ENCODE measurements at regions not wholly inside any gene's neighbourhood (a gene's known extent, or its start where the extent isn't known, plus 50 kb on each side); places are given as distances from the start of the nearest gene placed in this dataset.
"Not testable (repeated sequence)": the region's sequence is repeated elsewhere in the genome, so short reads cannot be mapped to it uniquely, and the experiment has no call there.

DNA sequence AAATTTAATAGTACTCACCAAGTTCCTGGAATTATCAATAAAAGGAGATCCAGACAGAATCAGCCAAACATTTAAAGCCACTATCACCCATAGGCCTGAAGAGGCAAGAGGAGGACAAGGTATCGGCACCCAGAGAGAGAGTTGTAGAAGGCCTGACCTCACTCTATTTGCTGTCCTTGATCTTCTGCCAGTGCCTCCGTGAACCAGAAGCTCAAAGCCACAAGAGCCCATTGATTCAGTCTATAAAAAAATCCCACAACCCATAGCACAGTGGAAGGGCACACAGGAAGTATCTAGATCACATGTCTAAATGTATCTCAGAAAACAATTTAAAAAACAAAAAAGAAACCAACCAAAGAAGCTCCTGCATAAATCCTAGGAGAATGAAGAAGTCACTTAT is 68.6 kb upstream of the FAM174B start:
- no peak overlapping the region for H3K4me3 ChIP-seq (ENCODE audit: low read depth, low read length)
- no peaks in the 10 kb centered on the region for H3K36me3 ChIP-seq (ENCODE audit: control insufficient read depth, insufficient read depth, low read length)
- TF ChIP-seq, protein P1, sequence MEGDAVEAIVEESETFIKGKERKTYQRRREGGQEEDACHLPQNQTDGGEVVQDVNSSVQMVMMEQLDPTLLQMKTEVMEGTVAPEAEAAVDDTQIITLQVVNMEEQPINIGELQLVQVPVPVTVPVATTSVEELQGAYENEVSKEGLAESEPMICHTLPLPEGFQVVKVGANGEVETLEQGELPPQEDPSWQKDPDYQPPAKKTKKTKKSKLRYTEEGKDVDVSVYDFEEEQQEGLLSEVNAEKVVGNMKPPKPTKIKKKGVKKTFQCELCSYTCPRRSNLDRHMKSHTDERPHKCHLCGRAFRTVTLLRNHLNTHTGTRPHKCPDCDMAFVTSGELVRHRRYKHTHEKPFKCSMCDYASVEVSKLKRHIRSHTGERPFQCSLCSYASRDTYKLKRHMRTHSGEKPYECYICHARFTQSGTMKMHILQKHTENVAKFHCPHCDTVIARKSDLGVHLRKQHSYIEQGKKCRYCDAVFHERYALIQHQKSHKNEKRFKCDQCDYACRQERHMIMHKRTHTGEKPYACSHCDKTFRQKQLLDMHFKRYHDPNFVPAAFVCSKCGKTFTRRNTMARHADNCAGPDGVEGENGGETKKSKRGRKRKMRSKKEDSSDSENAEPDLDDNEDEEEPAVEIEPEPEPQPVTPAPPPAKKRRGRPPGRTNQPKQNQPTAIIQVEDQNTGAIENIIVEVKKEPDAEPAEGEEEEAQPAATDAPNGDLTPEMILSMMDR (IDR thresholded peaks at IDR 0.05; ENCODE audit: insufficient read depth, low read depth, low read length), result no peak
- ChIA-PET POLR2A (no interaction called here), CTCF (no interaction called here)
- no peak for DNase-seq (ENCODE audit: low read depth)
- H3K27me3 ChIP-seq (ENCODE audit: control insufficient read depth, insufficient read depth, low read length), result no peaks in the 10 kb centered on the region

DNA sequence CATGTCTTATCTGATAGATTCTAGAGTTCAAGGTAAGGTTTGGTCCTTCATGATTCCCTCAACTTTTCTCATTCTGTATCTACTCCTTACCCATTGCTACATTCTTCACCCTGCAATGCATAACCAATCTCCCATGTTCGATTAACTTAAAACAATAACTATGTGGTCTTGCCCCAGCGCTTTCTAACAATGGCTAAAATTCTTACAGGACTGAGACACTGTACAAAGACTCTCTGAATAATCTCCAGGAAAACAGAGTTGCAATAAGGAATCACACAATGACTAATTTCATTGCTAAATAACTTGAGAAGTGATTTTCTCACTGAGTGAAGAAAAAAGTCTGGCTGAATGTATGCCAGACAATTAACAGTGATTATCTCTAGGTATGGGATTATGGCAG is 69.6 kb upstream of the FAM174B start:
- DNase-seq (ENCODE audit: low read depth), result no peak
- H3K36me3 ChIP-seq (ENCODE audit: control insufficient read depth, insufficient read depth, low read length), result no peaks in the 10 kb centered on the region
- H3K4me3 ChIP-seq (ENCODE audit: low read depth, low read length), result no peak overlapping the region
- POLR2A ChIA-PET, result no interaction called here
- TF ChIP-seq, protein P1 (IDR thresholded peaks at IDR 0.05; ENCODE audit: insufficient read depth, low read depth, low read length), result no peak
- CTCF ChIA-PET, result no interaction called here
- H3K27me3 ChIP-seq (ENCODE audit: control insufficient read depth, insufficient read depth, low read length), result no peaks in the 10 kb centered on the region

DNA sequence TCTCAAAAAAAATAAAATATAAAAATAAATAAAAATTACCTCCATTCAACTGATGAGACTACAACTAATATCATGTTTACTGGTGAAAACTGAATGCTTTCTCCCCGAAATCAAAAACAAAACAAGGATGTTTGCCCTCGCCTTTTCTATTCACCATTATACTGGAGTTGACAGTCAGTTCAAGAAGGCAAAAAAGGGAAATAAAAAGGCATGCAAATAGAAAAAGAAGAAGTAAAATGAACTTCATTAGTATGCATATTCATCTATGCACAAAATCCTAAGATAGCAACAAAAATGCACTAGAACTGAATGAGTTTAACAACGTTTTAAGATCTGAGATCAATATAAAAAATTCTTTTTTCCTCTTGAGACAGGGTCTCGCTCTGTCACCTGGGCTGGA is 72.7 kb upstream of the FAM174B start:
- CTCF ChIA-PET, result no interaction called here
- Histone ChIP-seq H3K27me3 (ENCODE audit: control insufficient read depth, insufficient read depth, low read length) (no peaks in the 10 kb centered on the region), H3K4me3 (ENCODE audit: low read depth, low read length) (no peak overlapping the region), H3K36me3 (ENCODE audit: control insufficient read depth, insufficient read depth, low read length) (no peaks in the 10 kb centered on the region)
- DNase-seq (ENCODE audit: low read depth), result no peak
- POLR2A ChIA-PET, result no interaction called here
- TF ChIP-seq, protein P1 (IDR thresholded peaks at IDR 0.05; ENCODE audit: insufficient read depth, low read depth, low read length), result no peak

DNA sequence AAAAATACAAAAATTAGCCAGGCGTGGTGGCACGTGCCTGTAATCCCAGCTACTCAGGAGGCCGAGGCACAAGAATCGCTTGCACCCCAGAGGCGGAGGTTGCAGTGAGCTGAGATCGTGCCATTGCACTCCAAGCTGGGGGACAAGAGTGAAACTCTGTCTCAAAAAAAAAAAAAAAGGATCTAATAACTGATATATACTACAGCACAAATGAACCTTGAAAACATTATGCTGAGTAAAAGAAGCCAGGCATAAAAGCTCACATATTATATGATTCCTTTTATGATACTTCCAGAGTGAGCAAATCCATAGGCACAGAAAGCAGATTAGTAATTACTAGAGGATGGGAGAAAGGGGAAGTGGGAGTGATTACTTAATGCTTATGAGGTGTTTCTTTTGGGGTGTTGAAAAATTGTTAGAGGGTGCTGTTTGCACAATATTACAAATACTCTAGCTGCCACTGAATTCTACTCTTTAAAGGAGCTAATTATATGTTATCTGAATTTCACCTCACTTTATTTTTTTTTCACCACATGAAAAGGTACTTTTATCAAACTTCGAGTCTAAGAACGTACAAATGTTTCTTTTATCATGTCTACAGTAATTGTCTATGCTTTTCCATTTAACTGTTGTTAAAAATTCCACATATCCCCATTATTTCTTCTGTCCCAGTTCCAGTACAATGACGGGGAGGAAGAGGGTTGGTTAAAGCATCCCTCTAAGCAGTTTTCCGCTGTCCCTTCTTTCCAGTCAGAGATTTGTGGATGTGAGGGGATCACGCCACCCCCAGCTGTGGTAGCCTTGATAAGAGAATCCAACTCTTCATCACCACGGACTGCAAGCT is 77.7 kb upstream of the FAM174B start:
- Histone ChIP-seq H3K4me3 (ENCODE audit: low read depth, low read length) (peak overlapping the region; percentile 6; the same call in 1 of the 2 replicates), H3K27me3 (ENCODE audit: control insufficient read depth, insufficient read depth, low read length) (no peaks in the 10 kb centered on the region), H3K36me3 (ENCODE audit: control insufficient read depth, insufficient read depth, low read length) (no peaks in the 10 kb centered on the region)
- ChIA-PET CTCF (interaction anchor here (1.7 kb wide), 1 partner anchor 19 kb away, joined by 8 read pairs; no protein-coding TSS in a partner anchor), POLR2A (no interaction called here)
- no peak for DNase-seq (ENCODE audit: low read depth)
- TF ChIP-seq, protein P1 (IDR thresholded peaks at IDR 0.05; ENCODE audit: insufficient read depth, low read depth, low read length), result no peak

DNA sequence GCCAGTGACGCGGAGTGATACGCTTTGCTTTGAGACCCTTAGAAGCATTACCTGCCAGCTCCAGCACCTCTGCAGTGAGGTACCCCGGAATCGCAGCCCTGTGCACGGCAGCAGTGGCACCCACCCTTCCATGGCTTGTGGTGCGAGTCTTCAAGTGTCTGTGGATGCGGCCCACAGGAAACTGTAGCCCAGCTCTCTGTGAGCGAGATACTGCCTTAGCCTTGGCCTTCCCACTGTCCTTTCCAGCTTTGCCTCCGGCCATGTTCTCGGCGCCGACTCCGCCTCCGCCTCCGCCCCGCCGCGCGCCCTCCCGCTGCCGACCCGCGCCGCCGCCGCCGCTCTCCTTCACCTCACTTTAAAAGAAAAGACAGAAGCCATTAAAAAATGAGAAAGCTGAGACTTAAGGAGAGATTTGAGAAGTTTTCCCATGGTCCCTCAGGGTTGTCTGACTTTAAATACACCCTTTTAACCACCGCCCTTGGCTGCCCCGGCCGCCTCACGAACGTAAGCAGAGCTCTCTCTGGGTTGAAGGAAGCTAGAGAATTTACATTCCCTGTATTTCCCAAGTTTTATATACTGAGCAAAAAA is 78.5 kb upstream of the FAM174B start:
- CTCF ChIA-PET, result interaction anchor here (1.7 kb wide), 1 partner anchor 19 kb away, joined by 8 read pairs; no protein-coding TSS in a partner anchor
- POLR2A ChIA-PET, result no interaction called here
- no peaks in the 10 kb centered on the region for H3K27me3 ChIP-seq (ENCODE audit: control insufficient read depth, insufficient read depth, low read length)
- TF ChIP-seq, protein P1 (IDR thresholded peaks at IDR 0.05; ENCODE audit: insufficient read depth, low read depth, low read length), result no peak
- peak overlapping the region; percentile 27 for H3K4me3 ChIP-seq (ENCODE audit: low read depth, low read length)
- no peak for DNase-seq (ENCODE audit: low read depth)
- no peaks in the 10 kb centered on the region for H3K36me3 ChIP-seq (ENCODE audit: control insufficient read depth, insufficient read depth, low read length)

DNA sequence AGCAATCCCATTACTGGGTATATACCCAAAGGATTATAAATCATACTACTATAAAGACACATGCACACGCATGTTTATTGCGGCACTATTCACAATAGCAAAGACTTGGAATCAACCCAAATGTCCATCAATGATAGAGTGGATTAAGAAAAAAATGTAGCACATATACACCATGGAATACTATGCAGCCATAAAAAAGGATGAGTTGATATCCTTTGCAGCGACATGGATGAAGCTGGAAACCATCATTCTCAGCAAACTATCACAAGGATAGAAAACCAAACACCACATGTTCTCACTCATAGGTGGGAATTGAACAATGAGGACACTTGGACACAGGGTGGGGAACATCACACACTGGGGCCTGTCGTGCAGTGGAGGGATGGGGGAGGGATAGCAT is 83.7 kb upstream of the FAM174B start:
- DNase-seq (ENCODE audit: low read depth); H3K36me3 ChIP-seq (ENCODE audit: control insufficient read depth, insufficient read depth, low read length); CTCF ChIA-PET; POLR2A ChIA-PET; H3K27me3 ChIP-seq (ENCODE audit: control insufficient read depth, insufficient read depth, low read length); H3K4me3 ChIP-seq (ENCODE audit: low read depth, low read length): not testable (repeated sequence)
